NCI-H460 (cell line): ENCODE measurements at regions not wholly inside any gene's neighbourhood (a gene's known extent, or its start where the extent isn't known, plus 50 kb on each side); places are given as distances from the start of the nearest gene placed in this dataset.

Source experiments
- DNase-seq: peaks from one replicate; pipeline ENCODE4 v3.0.0-alpha.2; 2016; ENCODE audit warnings: low read depth; ENCODE audit errors: extremely low read depth

- no peak for DNase-seq
These were observed 208.4 kb downstream of the MYLK4 start for GRCh38 chr6:2542101-2542857.

GRCh38 chr6:2536451-2536850, 214.3 kb downstream of the MYLK4 start:
- no peak for DNase-seq

- DNase-seq, result no peak
These were observed 215.2 kb downstream of the MYLK4 start for GRCh38 chr6:2535506-2535905.

DNA sequence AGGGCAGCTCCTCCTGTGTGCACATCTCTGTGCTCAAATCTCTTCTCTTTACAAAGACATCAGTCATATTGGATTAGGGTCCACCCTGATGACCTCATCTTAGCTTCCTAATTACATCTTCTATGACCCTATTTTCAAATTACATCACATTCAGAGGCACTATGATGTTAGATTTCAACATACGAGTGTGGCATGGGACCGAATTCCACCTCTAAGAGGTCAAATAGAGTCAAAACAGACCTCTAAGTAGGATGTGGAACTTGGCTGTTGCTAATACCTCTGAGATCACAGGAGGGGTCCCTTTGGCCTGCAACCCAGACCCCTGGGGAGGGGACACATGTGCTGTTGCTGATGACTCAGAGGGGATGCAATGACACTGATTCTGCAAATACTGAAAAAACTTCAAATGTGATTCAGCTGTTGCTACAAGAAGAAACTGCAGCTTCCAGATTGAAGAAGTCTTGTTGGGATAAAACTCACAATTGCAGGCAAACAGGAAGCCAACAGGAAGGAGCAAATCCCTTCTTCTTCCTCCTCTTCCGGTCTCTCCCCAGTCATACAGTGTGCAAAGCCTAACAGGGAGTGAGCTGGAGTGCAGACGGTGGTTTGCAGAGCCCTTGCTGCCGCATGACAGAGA, 216.2 kb downstream of the MYLK4 start:
- peak; percentile 72 for DNase-seq

- no peak for DNase-seq
These were observed 219.1 kb downstream of the MYLK4 start for GRCh38 chr6:2531426-2532215.

- no peak for DNase-seq
These were observed 221.5 kb downstream of the MYLK4 start for GRCh38 chr6:2529211-2529719.

GRCh38 chr6:2528156-2528555, 222.6 kb downstream of the MYLK4 start:
- no peak for DNase-seq

DNA sequence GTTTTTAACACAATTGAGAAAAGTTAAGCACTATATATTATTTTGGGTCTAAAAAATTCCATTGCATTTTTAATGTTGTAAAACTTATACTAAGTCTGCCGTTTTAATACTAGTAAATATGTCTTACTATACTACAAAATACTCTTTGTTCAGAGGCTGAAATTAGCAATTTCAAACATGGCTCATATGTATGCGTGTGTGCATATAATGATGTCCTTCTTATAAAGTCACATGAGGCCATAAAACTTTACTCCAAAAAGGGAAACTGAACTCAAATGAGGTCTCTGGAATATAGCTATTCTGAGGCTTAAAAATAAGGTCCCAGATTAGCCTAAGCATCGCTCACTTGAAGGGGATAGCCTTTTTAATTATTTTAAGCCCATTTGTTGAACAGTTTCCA, 224.0 kb downstream of the MYLK4 start:
- DNase-seq, result no peak

DNA sequence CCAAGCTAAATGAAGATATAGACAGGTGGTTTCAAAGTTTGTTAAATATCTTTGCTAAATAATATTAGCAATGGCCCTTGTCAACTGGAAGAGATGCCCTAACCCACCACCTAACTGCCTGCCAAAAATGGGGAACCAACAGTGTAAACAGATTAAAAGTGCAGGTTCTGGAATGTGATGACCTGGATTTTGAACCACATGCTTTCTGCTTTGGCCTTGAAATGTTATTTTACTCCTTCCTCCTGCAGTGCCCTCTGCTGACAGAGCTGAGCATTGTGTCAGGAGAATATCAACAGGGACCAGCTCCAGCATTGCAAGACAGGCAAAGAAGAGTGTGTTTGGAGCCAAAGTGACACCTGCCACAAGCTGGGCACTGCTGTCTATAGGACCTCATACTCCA, 226.6 kb downstream of the MYLK4 start:
- DNase-seq, result no peak

DNA sequence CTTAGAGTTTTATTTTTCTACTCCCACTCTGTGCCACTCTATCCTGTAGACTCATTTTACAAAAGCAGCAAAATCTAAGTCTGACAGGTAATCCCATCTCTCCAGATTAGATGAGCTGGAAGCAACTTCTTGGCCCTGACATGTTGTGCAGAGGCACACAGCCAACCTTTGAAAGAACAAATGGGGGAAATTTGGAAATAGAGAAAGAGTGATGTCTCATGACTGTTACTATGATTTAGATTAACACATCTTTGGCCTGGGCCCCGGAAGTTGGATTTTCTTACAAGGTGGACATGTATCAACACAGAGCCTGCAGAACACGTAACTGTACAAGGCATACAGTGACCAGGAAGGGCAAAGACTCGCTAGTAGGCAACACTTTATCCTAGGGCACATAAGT, 227.7 kb downstream of the MYLK4 start:
- no peak for DNase-seq

DNA sequence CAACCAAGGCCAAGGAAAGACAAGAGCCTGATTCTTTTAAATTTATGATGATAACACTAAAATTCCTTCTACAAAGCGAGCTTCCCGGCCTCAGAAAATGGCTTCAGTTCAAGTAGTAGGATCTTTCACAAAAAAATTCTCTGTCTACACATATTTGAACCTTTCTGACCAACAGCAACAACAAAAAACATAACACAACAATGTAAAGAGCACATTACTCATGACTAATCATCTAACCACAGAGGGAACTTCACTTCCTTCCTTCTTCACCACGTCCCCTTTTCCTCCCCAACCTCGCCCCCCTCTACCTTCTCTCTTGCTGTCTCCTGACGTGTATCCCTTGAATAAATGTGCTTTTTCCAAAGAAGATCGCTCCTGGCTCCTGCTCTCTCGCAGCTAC, 228.2 kb downstream of the MYLK4 start:
- DNase-seq, result peak; percentile 64

DNA sequence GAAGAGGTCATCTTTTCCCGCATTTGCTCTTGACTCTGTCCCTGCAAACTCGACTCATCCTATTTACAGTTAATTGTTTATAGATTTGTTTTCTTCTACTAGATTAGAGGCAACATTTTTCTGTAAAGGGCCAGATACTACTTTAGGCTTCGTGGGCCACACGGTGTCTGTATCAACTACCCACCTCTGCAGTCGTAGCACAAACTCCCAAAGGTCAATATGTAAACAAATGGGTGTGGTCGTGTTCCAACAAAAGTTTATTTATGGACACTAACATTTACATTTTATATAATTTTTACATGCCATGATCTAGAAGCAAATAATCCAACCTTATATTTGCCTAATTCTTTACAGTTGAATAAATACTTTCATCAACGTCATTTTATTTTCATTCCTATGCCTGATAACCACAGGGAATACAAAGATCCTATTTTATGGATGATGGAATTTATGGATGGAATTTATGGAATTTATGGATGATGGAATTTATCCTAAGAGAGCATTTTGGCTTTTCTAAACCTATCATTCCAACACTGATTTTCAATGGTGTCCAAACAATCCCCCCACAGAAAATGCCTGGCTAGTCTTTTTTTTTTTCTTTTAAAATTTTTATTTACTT, 232.8 kb downstream of the MYLK4 start:
- no peak for DNase-seq

DNA sequence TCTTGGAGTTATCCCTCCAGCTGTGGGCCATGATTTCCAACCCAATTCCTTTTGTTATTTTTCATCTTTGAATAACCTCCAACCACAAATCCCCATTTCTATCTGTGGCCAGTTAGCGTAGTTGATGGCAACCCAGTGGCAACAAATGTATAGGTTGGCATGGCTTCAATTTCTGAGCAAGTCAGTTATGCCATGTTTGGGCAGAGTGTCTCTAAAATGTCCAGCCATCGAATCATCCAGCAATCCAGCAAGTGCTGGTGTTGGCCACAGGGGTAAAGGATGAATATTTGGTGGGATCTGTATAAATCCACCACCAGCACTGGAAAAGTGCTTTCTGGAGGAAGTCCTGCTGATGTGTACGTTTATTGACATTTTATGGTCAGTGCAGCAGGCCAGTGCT, 233.3 kb downstream of the MYLK4 start:
- no peak for DNase-seq

GRCh38 chr6:2516059-2516458, 234.7 kb downstream of the MYLK4 start:
- DNase-seq, result no peak

DNA sequence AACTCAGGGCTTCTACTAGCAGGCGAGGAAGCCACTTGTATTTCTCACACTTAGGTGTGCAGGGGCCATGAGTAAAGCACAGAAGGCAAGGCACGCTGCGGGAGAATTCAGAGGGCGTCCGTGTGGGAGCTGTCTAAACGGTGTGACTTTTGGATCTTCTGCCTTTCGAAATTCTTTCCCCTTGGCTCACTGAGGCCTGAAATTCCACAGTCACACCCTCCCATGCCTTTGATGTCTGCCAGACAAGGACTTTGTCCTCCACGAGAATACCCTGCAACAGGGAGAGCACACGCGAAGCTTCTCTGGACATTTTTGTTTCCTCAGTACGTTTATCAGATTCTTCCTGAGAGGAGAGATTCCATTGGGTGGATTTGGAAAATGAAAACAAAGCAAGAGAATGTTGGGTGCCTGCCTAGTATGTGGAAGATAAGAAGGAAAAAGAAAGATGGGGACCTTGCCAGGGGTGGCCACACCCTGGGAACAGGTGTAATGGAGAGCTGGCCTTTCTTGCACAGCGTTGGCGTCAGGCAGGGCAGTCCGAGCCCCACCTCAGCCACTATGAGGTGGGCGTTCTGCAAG, 235.7 kb downstream of the MYLK4 start:
- peak; percentile 97 for DNase-seq

DNA sequence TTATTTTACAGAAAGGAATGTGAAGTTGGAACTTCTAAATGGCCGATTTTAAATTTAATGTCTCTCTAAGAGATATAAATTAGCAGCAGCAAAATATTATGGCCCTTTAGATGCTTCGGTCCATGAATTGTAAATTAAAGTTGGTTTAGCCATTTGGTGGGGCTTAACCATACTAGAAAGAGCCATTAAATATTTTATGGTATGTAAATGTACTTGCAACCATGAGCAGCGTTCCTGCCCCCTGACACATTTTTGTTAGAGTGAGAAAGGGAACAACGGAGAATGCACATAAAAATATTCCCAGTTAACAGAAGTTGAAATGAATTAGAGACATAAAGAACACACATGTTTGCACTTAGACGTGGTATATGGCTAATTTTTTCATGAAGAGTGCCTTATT, 237.9 kb downstream of the MYLK4 start:
- no peak for DNase-seq

- no peak for DNase-seq
These were observed 240.4 kb downstream of the MYLK4 start for GRCh38 chr6:2510316-2510715.

DNA sequence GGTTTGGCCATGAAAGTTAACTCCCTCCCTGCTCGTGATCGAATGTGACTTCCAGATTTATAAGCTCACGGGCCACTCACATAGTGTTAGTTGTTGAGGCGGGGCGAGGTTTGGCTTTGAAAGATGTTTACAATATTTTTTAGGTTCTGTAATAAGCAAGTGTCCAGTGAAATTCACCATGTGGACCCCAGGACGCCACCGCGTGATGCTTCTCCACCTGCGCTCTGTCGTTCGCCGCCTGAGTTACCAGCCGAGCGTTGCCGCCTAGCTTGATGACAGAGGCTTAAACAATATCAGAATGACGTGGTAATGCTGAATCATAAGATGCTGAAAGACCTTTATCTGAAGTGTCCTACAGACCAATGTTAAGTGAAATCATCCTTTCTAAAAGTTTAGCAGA, 241.0 kb downstream of the MYLK4 start:
- DNase-seq, result no peak

DNA sequence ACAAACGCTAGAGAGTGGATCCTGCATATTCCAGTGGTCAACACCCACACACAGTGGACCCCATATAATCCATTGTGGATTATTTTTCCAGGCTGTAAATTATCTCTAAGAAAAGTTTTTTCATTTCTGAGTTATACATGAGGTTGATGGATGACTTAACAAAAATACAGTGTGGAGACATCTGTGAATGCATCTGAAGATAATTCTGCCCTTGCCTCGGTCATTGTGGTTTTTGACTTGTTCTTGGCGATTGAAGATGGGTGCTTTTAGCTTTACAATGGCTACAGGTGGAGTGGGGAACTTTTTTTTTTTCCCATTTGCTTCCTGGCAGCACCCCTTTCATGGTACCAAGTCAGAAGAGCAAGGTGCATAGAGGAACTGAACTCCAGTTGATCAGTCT, 242.7 kb downstream of the MYLK4 start:
- no peak for DNase-seq

- DNase-seq, result no peak
These were observed 243.1 kb downstream of the MYLK4 start for GRCh38 chr6:2507521-2508037.

- DNase-seq, result no peak
These were observed 243.7 kb downstream of the MYLK4 start for GRCh38 chr6:2507016-2507415.
